ENCODE measurements at regions not wholly inside any gene's neighbourhood (a gene's known extent, or its start where the extent isn't known, plus 50 kb on each side); places are given as distances from the start of the nearest gene placed in this dataset.

DNA sequence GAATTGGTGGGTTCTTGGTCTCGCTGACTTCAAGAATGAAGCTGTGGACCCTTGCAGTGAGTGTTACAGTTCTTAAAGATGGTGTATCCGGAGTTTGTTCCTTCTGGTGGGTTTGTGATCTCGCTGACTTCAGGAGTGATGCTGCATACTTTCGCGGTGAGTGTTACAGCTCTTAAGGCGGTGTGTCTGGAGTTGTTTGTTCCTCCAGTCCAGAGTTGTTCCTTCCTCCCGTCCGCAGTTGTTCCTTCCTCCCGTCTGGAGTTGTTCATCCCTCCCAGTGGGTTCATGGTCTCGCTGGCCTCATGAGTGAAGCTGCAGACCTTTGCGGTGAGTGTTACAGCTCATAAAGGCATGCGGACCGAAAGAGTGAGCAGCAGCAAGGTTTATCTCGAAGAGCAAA is 159.6 kb upstream of the ADAMTSL1 start:
- Histone ChIP-seq H3K36me3 (replicated peaks in 1 of 2; ENCODE audit: control insufficient read depth in 1 of 2, insufficient read depth in 2 of 2, low read length in 2 of 2) (no peaks in the 10 kb centered on the region), H3K79me2 (ENCODE audit: insufficient read depth, low read length) (no peaks in the 10 kb centered on the region), H3K9ac (ENCODE audit: insufficient read depth, low read depth, low read length) (no peak overlapping the region), H3K27me3 (ENCODE audit: control insufficient read depth in 1 of 2, insufficient read depth in 2 of 2, low read length in 2 of 2) (no peaks in the 10 kb centered on the region; a peak in 1 of 5 replicates), H4K20me1 (ENCODE audit: insufficient read depth, low read length) (no peaks in the 10 kb centered on the region), H3K4me1 (ENCODE audit: insufficient read depth, low read length) (no peaks in the 10 kb centered on the region), H3K4me2 (ENCODE audit: low read depth, low read length) (no peak overlapping the region), H2AFZ (ENCODE audit: low read length) (no peak overlapping the region), H3K27ac (ENCODE audit: extremely low read length, insufficient read depth, low read length) (no peak overlapping the region), H3K4me3 (replicated peaks in 1 of 3; ENCODE audit: insufficient read depth in 1 of 3, low read depth in 2 of 3, low read length in 3 of 3) (no peak overlapping the region), H3K9me3 (ENCODE audit: low read length) (no peaks in the 10 kb centered on the region)
- TF ChIP-seq TOPORS (CRISPR knock-in tag; IDR thresholded peaks at IDR 0.05) (no peak), BORCS8-MEF2B (CRISPR knock-in tag; IDR thresholded peaks at IDR 0.05) (no peak), PAX8 (CRISPR knock-in tag; IDR thresholded peaks at IDR 0.05; ENCODE audit: borderline replicate concordance) (no peak), EP300 (IDR thresholded peaks at IDR 0.05; ENCODE audit: low read depth in 2 of 2, low read length in 2 of 2) (no peak), EP300 (CRISPR knock-in tag; IDR thresholded peaks at IDR 0.05; ENCODE audit: borderline replicate concordance) (no peak)
- TF ChIP-seq, protein P1, sequence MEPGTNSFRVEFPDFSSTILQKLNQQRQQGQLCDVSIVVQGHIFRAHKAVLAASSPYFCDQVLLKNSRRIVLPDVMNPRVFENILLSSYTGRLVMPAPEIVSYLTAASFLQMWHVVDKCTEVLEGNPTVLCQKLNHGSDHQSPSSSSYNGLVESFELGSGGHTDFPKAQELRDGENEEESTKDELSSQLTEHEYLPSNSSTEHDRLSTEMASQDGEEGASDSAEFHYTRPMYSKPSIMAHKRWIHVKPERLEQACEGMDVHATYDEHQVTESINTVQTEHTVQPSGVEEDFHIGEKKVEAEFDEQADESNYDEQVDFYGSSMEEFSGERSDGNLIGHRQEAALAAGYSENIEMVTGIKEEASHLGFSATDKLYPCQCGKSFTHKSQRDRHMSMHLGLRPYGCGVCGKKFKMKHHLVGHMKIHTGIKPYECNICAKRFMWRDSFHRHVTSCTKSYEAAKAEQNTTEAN (CRISPR knock-in tag; conservative IDR thresholded peaks at IDR 0.05) = no peak
- TF ChIP-seq, protein P2, sequence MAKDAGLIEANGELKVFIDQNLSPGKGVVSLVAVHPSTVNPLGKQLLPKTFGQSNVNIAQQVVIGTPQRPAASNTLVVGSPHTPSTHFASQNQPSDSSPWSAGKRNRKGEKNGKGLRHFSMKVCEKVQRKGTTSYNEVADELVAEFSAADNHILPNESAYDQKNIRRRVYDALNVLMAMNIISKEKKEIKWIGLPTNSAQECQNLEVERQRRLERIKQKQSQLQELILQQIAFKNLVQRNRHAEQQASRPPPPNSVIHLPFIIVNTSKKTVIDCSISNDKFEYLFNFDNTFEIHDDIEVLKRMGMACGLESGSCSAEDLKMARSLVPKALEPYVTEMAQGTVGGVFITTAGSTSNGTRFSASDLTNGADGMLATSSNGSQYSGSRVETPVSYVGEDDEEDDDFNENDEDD (CRISPR knock-in tag; IDR thresholded peaks at IDR 0.05; ENCODE audit: borderline replicate concordance) = no peak
- TF ChIP-seq, protein P3, sequence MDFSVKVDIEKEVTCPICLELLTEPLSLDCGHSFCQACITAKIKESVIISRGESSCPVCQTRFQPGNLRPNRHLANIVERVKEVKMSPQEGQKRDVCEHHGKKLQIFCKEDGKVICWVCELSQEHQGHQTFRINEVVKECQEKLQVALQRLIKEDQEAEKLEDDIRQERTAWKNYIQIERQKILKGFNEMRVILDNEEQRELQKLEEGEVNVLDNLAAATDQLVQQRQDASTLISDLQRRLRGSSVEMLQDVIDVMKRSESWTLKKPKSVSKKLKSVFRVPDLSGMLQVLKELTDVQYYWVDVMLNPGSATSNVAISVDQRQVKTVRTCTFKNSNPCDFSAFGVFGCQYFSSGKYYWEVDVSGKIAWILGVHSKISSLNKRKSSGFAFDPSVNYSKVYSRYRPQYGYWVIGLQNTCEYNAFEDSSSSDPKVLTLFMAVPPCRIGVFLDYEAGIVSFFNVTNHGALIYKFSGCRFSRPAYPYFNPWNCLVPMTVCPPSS (IDR thresholded peaks at IDR 0.05) = no peak
- intact Hi-C loops (cut with micrococcal nuclease; ENCODE audit: unreplicated experiment) (no loop called here), in situ Hi-C loops (cut with HindIII; ENCODE audit: extremely low pct_ligation_motif_present, low pct_unique_long_range_greater_than_20kb) (no loop called here)
- ChIA-PET CTCF (ENCODE audit: low intra/inter-chr PET ratio, low total read pairs) (no interaction called here), POLR2A (no interaction called here)
- no peak for FAIRE-seq
- no TSS peak for BruUV-seq (replicated peaks)
- no peak for DNase-seq (ENCODE audit: low spot score)
- ATAC-seq = no peak
- WGBS (ENCODE audit: low lambda C conversion rate) = 50% methylated on average over 14 of the region's 14 CpGs

All from HepG2 (cell line).